GM19438 (cell line): ENCODE measurements at regions not wholly inside any gene's neighbourhood (a gene's known extent, or its start where the extent isn't known, plus 50 kb on each side); places are given as distances from the start of the nearest gene placed in this dataset.
"Not testable (repeated sequence)": the region's sequence is repeated elsewhere in the genome, so short reads cannot be mapped to it uniquely, and the experiment has no call there.

Source experiments
- ATAC-seq: cut with Tn5 transposase; IDR thresholded peaks from one replicate; pipeline ENCODE4 v1.9.1; 2021; ENCODE audit warnings: low read depth; ENCODE audit not compliant: unreplicated experiment

DNA sequence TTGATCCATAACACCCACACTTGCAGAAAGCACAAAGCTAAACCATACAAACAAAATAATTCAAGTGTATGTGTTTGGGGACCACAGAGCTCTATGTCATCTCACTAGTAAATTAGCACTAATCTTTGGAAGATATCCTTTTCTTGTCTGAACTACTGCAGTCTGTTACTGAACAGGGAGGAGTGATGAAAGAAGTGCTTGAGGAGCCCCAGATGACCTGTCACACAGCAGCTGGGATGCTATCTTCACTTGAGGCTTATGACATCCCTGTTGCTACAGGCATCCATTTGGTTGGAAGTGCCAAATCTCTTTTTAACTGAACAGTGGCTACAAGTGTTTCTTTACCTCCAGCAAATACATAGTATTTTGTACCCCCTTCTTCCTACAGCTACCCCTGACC is 386.3 kb upstream of the CHAC2 start:
- no peak for ATAC-seq

DNA sequence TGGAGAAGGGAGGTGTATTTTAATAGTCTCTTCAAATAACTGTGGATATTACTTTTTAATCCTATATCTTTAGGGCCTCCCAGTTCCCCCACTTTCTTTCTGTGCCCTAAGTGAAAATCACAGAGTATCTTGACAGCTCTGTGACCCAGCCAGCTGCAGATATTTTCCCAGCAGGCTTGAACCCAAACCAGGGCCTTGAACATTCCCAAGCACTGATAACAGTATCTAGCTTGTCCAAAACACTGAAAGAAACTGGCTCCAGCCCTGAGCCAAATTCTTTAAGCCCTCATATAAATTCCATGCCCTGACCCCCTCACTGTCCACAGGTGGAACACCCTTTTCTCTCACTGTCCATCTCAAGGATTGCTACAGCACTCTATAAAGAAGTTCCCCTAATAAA is 388.1 kb upstream of the CHAC2 start:
- no peak for ATAC-seq

DNA sequence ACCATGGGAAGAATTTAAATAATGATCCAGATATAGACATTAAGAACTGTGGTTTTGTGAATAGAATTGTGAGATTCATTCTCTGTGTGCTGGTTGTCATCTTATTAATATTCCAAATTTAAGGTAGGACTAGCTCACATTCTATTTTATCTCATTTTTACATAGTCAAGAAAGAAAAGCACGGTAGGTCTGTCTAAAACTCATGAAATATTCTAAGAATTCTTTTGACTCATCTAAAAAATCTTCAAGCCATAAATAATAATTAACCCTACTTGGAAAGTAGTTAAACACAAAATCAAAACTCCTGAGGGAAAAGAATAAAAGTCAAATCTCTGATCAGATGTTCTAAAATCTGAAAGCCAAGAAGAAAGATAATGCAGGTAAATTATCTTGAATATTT is 388.8 kb upstream of the CHAC2 start:
- no peak for ATAC-seq

DNA sequence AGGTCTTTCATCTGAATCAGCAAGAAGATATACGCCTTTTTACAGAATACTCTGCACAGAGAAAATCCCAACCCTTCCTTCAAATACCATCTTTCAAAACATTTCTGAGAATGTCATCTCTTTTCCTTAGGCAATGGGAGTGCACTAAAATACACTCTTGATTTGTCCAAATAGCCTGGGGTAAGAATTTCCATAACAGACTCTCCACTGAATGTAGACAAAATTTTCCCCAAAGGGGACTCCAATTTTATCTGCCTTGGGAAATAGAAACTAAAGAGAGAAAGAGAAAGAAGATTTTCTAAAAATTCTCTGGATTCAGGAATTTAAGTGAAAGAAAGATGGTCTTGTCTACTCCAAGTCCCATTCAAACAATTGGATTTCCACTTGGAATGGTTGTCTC is 394.5 kb upstream of the CHAC2 start:
- ATAC-seq, result no peak

DNA sequence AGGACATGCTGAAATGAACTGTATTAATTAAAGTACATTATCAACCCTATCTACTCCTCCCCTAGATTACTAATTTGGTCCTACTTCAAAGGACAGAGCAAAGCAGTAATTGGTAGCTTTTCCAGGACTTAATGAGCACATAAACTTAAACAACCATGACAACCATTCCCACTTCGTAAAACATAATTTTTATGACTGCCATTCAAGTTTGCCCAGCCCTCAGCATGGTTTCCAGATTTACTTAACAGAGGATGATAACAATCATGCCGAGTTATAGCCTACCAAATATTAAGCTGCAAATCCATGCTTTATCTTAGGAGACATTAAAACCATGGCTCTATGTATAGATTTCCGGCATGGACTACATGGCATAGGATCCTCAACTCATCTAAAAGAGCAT is 401.1 kb upstream of the CHAC2 start:
- no peak for ATAC-seq

DNA sequence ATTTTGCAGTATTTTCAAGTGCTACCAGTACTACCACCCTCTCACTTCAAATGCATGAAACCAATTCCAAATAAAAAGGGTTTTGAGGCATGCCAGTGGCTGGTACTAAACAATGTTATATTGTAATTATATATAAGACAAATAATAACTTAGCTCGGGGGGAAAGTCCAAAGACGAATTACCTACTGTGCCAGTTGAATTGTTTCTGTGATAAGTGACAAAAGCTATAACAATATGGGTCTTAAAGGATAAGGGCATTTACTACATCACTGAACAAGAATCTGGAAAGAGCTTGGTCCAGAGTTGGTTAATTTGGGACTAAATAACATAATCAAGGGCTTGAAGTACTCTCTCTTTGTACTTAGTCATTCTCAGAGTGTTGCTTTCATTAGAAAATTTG is 404.7 kb upstream of the CHAC2 start:
- no peak for ATAC-seq

DNA sequence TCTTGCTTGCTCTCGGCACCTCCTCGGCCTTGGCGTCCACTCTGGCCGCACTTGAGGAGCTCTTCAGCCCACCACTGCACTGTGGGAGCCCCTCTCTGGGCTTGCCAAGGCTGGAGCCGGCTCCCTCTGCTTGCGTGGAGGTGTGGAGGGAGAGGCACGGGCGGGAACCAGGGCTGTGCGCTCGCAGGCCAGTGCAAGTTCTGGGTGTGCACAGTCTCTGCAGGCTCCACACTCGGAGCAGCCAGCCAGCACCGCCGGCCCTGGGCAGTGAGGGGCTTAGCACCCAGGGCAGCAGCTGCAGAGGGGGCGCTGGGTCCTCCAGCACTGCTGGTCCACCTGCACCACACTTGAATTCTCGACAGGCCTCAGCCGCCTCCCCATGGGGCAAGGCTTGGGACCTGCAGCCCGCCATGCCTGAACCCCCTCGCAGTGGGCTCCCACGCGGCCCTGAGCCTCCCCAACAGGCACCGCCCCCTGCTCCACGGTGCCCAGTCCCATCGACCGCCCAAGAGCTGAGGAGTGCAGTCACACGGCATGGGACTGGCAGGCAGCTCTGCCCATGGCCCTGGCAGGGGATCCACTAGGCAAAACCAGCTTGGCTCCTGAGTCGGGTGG is 411.2 kb upstream of the CHAC2 start:
- no peak for ATAC-seq

DNA sequence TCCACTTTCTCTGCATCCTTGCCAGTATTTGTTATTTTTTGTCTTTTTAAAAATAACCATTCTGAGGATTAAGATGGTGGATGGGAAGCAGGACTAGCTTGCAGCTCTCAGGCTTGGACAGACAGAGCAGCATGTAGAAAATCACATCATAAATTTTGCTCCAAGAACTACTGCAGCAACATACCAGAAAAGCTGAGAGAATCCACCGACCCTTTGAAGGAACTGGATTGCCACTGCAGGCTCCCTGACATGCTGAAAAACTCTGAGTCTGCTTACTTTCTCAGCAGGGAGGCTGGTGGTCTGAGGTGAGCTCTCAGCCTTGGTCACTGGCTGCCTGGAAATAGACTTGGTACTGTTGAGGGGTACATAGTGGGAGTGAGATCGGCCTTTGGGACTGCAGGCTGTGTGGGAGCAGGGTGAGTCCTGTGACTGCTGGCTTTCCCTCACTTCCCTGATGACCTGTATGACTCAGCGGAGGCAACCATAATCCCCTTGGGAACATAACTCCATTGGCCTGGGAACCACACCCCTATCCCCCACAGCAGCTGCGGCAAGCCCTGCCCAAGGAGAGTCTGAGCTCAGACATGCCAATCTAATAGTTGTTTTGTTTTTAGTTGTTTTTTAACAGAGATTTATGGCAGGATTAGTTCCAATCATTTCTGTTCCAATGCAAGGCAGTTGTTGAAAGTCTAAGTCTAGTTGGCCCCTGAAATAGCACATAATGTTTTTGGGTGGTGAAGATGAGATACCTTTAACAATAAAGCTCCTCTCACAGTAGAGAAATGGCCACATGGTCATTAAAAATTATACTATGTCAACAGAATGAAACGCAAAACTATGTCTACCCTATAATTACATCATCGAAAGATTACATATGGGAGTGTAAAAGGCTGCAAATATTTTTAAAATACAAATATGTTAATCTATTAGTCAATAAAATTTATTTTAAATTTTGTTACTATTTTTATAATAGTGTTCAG is 414.2 kb upstream of the CHAC2 start:
- ATAC-seq, result no peak

DNA sequence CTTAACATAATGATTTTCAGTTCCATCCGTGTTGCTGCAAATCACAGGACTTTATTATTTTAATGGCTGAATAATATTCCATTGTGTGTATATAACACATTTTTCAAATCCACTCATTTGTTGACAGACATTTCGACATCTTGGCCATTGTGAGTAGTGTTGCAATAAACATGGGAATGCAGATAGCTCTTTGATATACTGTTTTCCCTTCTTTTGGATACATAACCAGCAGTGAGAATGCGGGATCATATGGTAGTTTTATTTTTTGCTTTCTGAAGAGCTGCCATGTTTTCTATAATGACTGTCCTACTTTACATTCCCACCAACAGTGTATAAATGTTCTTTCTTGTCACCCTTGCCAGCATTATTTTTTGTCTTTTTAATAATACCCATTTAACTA is 420.3 kb upstream of the CHAC2 start:
- no peak for ATAC-seq

DNA sequence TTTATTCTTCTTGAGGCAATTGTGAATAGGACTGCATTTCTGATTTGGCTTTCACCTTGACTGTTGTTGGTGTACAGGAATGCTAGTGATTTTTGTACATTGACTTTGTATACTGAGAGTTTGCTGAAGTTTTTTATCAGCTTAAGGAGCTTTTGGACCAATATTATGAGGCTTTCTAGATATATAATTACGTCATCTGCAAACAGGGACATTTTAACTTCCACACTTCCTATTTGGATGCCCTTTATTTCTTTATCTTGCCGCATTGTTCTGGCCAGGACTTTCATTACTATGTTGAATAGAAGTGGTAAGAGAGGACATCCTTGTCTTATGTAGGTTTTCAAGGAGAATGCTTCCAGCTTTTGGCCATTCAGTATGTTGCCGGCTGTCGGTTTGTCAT is 425.4 kb upstream of the CHAC2 start:
- no peak for ATAC-seq

DNA sequence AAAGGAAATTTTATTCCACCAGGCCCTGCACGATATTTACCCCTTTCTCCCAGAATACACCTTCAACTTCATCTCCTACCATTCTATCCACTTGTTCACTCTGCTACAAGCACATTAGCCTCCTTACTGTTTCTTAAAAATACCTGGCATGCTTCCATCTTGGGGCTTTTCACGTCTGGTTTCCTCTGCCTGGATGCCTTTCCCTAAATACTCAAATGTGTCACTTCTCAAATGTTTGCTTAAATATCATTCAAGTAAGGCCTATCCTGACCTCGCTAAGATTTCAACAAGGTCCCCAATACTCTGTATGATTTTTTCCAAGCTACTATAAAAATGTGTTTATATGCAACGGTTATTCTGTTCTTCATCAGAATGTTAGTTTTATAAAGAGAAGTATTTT is 433.0 kb upstream of the CHAC2 start:
- no peak for ATAC-seq

DNA sequence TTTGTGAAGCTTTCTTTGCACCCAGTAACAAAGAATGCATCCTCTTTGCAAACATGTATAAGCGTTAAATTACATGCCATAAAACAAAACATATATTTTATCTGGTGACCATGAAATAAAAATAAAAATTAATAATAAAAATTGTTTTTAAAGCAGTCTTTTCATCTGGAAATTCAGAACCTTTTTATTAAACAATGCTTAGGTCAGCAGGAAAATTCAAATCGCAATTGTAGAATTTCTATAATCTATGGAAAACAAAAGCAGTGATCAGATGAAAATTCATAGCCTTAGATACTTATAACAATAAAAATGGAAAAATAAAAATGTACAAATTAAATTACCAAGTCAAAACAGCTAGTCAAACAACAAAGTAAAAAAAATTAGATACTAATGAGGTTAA is 435.9 kb upstream of the CHAC2 start:
- ATAC-seq, result no peak

DNA sequence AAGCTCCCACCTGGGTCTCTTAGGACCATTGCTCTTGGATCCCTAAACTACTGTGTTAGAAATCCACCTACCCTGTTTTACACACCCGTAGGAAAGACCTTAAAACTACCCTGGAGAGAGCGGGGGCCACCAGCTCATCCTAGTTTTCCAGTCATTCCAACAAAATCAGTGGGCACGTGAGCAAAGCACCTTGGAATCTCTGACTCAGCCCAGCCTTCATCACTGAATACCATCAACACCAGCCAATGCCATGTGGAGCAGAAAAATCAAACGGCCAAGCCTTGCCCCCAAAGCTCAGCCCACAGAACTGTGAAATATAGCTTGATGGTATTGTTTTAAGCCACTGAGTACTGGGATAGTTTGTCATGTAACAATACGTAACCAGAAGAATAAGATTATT is 449.7 kb upstream of the CHAC2 start:
- ATAC-seq, result no peak

DNA sequence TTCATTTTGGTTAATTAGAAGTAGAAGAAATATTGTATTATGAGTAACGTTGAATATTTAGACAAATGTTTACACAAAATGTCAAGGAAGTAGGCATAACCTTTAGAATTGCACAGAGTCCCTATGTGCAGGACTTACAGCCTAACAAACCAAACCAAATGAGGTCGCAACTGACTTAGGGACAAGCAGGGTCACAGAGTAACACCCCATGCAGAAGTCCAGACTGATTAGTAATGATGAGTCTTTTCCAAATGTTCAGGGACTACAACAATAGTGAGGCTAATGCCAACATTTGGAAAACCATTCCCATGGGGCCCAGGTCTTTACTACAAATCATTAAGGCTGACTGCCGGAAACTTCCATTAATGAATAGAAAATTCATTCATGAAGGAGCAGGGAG is 452.5 kb upstream of the CHAC2 start:
- no peak for ATAC-seq

DNA sequence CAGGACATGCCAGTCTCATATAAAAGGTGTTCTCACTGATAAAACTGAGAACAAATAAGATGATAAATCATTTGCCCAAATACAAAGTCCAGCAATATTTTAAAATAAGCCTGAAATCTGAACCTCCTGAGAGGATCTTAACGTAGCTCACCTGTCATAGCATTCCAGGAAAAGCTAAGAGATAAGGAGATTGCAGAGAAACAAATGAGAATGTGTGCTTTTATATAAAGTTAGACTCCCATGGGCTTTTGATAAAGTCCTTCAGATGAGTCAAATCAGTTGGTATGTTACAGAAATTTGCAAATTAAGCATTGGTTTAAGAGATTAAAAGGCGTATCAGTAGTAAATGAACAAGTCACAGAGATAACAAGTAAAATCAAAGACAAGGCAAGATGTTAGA is 452.9 kb upstream of the CHAC2 start:
- ATAC-seq, result no peak

DNA sequence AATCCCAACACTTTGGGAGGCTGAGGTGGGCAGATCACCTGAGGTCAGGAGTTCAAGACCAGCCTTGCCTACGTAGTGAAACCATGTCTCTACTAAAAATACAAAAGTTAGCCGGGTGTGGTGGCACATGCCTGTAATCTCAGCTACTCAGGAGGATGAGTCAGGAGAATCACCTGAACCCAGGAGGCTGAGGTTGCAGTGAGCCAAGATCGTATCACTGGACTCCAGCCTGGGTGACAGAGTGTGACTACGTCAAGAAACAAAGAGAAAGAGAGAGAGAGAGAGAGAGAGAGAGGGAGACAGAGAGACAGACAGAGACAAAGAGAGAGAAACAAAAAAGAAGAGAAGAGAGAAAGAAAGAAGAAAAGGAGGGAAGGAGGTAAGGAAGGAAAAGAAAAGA is 454.0 kb upstream of the CHAC2 start:
- not testable (repeated sequence) for ATAC-seq

DNA sequence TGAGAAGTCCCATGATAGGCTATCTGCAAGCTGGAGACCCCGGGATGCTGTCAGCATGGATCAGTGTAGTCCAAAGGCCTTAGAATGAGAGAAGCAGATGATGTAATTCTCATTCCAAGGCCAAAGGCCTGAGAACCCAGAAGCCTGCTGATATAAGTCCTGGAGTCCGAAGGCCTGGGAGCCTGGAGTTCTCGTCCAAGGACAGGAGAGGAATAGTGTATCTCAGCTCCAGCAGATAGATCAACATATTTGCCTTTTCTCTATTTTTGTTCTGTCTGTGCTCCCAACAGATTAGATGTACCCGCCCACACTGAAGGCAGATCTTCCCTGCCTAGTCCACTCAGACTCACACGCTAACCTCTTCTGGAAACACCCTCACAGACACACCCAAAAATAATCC is 454.9 kb upstream of the CHAC2 start:
- no peak for ATAC-seq

DNA sequence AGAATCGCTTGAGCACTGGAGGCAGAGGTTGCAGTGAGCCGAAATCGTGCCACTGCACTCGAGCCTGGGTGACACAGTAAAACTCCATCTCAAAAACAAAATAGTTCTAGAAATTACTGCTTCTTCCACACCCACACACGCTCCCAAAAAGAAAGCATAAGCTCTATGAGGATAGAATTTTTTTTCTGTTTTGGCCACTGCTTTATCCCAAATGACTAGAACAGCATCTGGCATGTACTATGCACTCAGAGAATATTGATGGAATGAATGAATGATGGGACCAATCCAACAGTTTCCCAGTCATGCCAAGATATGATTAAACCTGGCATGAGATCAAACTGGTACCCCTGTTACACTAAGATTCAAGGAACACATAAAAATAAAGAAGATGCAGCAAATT is 455.4 kb upstream of the CHAC2 start:
- no peak for ATAC-seq

DNA sequence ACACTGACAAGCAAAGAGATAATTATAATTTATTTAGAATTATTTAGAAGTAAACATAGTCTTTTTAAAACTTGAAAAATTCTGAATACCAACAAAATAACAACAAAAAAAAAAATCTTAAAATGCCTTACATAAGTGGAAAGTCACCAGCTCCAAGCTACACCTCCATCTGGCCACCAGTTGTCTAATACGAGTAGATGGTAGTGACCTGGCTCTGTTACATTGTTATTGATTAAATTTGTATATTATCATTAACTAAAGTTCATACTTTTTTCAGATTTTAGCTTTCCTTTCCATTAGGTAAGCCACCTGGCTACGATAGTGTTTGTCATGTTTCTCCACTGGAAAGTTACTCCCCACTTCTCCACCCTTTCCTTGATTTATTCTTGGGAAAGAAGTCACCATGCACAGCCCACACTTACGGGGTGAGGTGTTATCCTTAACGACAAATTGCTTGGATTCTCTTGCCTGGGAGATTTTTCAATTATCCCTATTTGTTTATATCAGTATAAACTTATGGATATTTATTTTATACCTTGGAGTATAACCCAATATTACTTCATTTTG is 464.5 kb upstream of the CHAC2 start:
- ATAC-seq, result no peak

DNA sequence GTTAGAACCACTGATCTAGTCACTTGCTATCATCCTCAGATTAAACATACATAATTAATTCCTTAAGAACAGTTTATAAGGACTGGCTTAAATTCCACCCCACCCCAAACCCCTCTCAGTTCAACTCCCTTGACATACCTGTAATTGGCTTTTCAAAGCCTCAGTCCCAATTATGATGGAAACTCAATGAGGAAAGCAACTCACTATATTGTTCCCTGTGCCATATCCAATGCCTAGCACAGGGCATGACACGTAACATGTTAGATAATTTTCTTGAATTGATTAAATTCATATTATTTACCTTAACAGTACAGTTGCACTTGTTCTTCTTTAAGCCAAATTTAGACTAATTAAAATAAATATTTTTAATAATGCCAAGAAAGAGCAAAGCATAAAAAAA is 465.1 kb upstream of the CHAC2 start:
- ATAC-seq, result no peak

DNA sequence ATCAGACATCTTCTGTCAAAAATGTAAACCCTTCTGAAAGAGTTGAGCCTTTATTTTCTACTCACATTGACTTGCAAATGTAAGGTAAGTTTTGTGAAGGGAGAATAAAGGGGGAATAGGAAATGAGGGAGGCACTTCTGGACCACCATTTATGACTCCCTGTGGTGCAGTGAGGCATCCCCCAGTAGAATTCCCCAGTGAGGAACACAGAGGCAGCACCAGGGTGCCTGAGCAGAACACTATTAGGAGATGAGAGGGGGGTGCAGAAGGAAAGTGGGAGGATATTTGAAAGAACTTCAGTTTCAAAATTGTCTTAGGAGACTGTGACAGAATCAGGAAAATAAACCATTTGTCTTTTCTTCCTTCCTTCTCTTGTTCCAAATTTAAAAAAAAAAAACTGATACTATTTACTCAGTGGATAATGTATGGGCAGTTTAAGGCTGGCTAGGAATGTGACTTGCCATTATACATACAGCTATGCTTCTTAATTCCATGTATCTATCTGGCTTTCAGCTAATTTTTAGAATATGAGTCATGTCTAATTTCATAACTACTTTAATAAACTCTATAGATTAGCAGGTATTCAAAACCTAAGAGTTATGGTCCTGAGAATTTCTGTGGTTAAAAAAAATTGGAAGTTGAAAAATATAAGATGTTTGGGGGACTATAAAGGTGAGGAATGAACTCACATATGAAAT is 478.1 kb upstream of the CHAC2 start:
- ATAC-seq, result no peak
